Neural cell (in vitro differentiated cells): ENCODE measurements at regions not wholly inside any gene's neighbourhood (a gene's known extent, or its start where the extent isn't known, plus 50 kb on each side); places are given as distances from the start of the nearest gene placed in this dataset.

Source experiments
- H2AFZ ChIP-seq: fragments of 200-600, 300-800 bp; sonication (generic), shearing (Covaris generic); 2 replicates; pipeline ENCODE4 v1.6.0; 2014; ENCODE audit warnings: low read depth, mild to moderate bottlenecking, antibody characterized with exemption, low read length, moderate library complexity
- H3F3A ChIP-seq: fragments of 200-600 bp; shearing (Covaris generic); 2 replicates; pipeline ENCODE4 v1.6.1; 2016; ENCODE audit warnings: mild to moderate bottlenecking, moderate library complexity, mixed read lengths, antibody characterized with exemption, low read length; ENCODE audit not compliant: insufficient read depth, poor library complexity, severe bottlenecking
- H3K27ac ChIP-seq: fragments of 200-600, 300-800 bp; sonication (generic), shearing (Covaris generic); 2 replicates; pipeline ENCODE4 v1.5.1; 2014; ENCODE audit warnings: mild to moderate bottlenecking, low read length, moderate library complexity
- H3K27me3 ChIP-seq: fragments of 300-800, 200-600 bp; sonication (generic), shearing (Covaris generic); 2 replicates; pipeline ENCODE4 v1.6.0; 2014; ENCODE audit warnings: mild to moderate bottlenecking, low read depth, low read length, moderate library complexity; ENCODE audit not compliant: insufficient read depth
- H3K36me3 ChIP-seq: fragments of 300-800, 200-600 bp; sonication (generic), shearing (Covaris generic); 2 replicates; pipeline ENCODE4 v1.5.1; 2014; ENCODE audit warnings: mild to moderate bottlenecking, antibody characterized with exemption, low read length, moderate library complexity; ENCODE audit not compliant: insufficient read depth
- H3K4me2 ChIP-seq: fragments of 300-800, 200-600 bp; sonication (generic), shearing (Covaris generic); 2 replicates; pipeline ENCODE4 v1.6.0; 2014; ENCODE audit warnings: mild to moderate bottlenecking, low read length
- H3K4me3 ChIP-seq: fragments of 300-800, 200-600 bp; sonication (generic), shearing (Covaris generic); 2 replicates; pipeline ENCODE4 v1.5.1; 2014; ENCODE audit warnings: mild to moderate bottlenecking, low read length, moderate library complexity
- H3K79me2 ChIP-seq: fragments of 200-600 bp; shearing (Covaris generic); replicated peaks from 2 replicates; pipeline ENCODE4 v1.6.0; 2014; ENCODE audit warnings: mild to moderate bottlenecking, low read length, moderate library complexity; ENCODE audit not compliant: insufficient read depth
- H3K9ac ChIP-seq: fragments of 300-800, 200-600 bp; sonication (generic), shearing (Covaris generic); 2 replicates; pipeline ENCODE4 v1.6.1; 2016; ENCODE audit warnings: mild to moderate bottlenecking, low read length, mixed read lengths
- H3K9me2 ChIP-seq: fragments of 200-600 bp; shearing (Covaris generic); 2 replicates; pipeline ENCODE4 v1.6.1; 2016; ENCODE audit warnings: mild to moderate bottlenecking, low read length, mixed read lengths; ENCODE audit not compliant: insufficient read depth
- H3K9me3 ChIP-seq: fragments of 200-600, 300-800 bp; sonication (generic), shearing (Covaris generic); 2 replicates; pipeline ENCODE4 v1.6.1; 2016; ENCODE audit warnings: mild to moderate bottlenecking, mixed run types, low read length, moderate library complexity, mixed read lengths
- H4K20me1 ChIP-seq: fragments of 200-600 bp; shearing (Covaris generic); 2 replicates; pipeline ENCODE4 v1.6.1; 2016; ENCODE audit warnings: mild to moderate bottlenecking, mixed run types; ENCODE audit not compliant: insufficient read depth
- CTCF ChIP-seq: fragments of 450-650 bp; IDR thresholded peaks from 2 replicates; pipeline ENCODE4 v1.5.1; 2014; ENCODE audit warnings: antibody characterized with exemption, mild to moderate bottlenecking, moderate library complexity; ENCODE audit not compliant: poor library complexity, severe bottlenecking
- EP300 ChIP-seq: fragments of 450-650 bp; conservative IDR thresholded peaks from 2 replicates; pipeline ENCODE4 v1.6.1; 2014; ENCODE audit warnings: antibody characterized with exemption, mild to moderate bottlenecking, moderate library complexity; ENCODE audit not compliant: poor library complexity, severe bottlenecking
- EZH2 ChIP-seq: fragments of 200-600, 300-800 bp; shearing (Covaris generic), sonication (generic); IDR thresholded peaks from 2 replicates; pipeline ENCODE4 v1.6.1; 2014; ENCODE audit warnings: antibody characterized with exemption, low read length, borderline replicate concordance, mild to moderate bottlenecking; ENCODE audit not compliant: insufficient read depth, poor library complexity, severe bottlenecking
- MXI1 ChIP-seq: fragments of 450-650 bp; conservative IDR thresholded peaks from 2 replicates; pipeline ENCODE4 v1.6.1; 2014; ENCODE audit warnings: antibody characterized with exemption, mild to moderate bottlenecking; ENCODE audit not compliant: poor library complexity, severe bottlenecking
- POLR2AphosphoS5 ChIP-seq: IDR thresholded peaks from 2 replicates; pipeline ENCODE4 v1.6.1; 2012
- RAD21 ChIP-seq: fragments of 450-650 bp; conservative IDR thresholded peaks from 2 replicates; pipeline ENCODE4 v1.6.1; 2014; ENCODE audit warnings: antibody characterized with exemption, mild to moderate bottlenecking, moderate library complexity
- REST ChIP-seq: IDR thresholded peaks from 2 replicates; pipeline ENCODE4 v1.6.1; 2012; ENCODE audit warnings: borderline replicate concordance
- SMC3 ChIP-seq: fragments of 450-650 bp; conservative IDR thresholded peaks from 2 replicates; pipeline ENCODE4 v1.6.1; 2014; ENCODE audit warnings: antibody characterized with exemption, mild to moderate bottlenecking, moderate library complexity; ENCODE audit not compliant: poor library complexity
- TAF1 ChIP-seq: IDR thresholded peaks from 2 replicates; pipeline ENCODE4 v1.6.1; 2012; ENCODE audit warnings: low read depth

GRCh38 chr4:59825104-59825503, 1375.0 kb upstream of the ADGRL3 start:
- H2AFZ ChIP-seq = no peak overlapping the region
- no peak overlapping the region for H3K4me2 ChIP-seq
- no peaks in the 10 kb centered on the region for H4K20me1 ChIP-seq
- H3K9me2 ChIP-seq = no peaks in the 10 kb centered on the region
- no peak overlapping the region for H3K4me3 ChIP-seq
- no peaks in the 10 kb centered on the region for H3K79me2 ChIP-seq
- no peaks in the 10 kb centered on the region for H3K36me3 ChIP-seq
- no peak overlapping the region for H3K9ac ChIP-seq
- H3K27ac ChIP-seq = no peak overlapping the region
- TF ChIP-seq TAF1 (no peak), POLR2AphosphoS5 (no peak), EZH2 (no peak), CTCF (no peak), SMC3 (no peak), REST (no peak), EP300 (no peak), MXI1 (no peak), RAD21 (no peak)
- H3K9me3 ChIP-seq = no peaks in the 10 kb centered on the region
- H3K27me3 ChIP-seq = no peaks in the 10 kb centered on the region
- no peaks in the 10 kb centered on the region for H3F3A ChIP-seq

GRCh38 chr4:59831746-59832145, 1368.4 kb upstream of the ADGRL3 start:
- Histone ChIP-seq H4K20me1 (no peaks in the 10 kb centered on the region), H3K4me3 (no peak overlapping the region), H3K79me2 (no peaks in the 10 kb centered on the region), H3K9me3 (no peaks in the 10 kb centered on the region), H3K27ac (no peak overlapping the region), H2AFZ (no peak overlapping the region), H3K9me2 (no peaks in the 10 kb centered on the region), H3F3A (no peaks in the 10 kb centered on the region), H3K9ac (no peak overlapping the region), H3K4me2 (no peak overlapping the region), H3K27me3 (no peaks in the 10 kb centered on the region), H3K36me3 (no peaks in the 10 kb centered on the region)
- TF ChIP-seq EP300 (no peak), TAF1 (no peak), CTCF (no peak), EZH2 (no peak), REST (no peak), SMC3 (no peak), MXI1 (no peak), RAD21 (no peak), POLR2AphosphoS5 (no peak)
